LNCAP (cell line): ENCODE measurements at regions not wholly inside any gene's neighbourhood (a gene's known extent, or its start where the extent isn't known, plus 50 kb on each side); places are given as distances from the start of the nearest gene placed in this dataset.

ENCODE experiments used
- TF ChIP-seq, protein P1 (sequence below): fragments of 450-650 bp; IDR thresholded peaks from 2 replicates; pipeline ENCODE4 v1.5.1; 2017; ENCODE audit warnings: mild to moderate bottlenecking

DNA sequence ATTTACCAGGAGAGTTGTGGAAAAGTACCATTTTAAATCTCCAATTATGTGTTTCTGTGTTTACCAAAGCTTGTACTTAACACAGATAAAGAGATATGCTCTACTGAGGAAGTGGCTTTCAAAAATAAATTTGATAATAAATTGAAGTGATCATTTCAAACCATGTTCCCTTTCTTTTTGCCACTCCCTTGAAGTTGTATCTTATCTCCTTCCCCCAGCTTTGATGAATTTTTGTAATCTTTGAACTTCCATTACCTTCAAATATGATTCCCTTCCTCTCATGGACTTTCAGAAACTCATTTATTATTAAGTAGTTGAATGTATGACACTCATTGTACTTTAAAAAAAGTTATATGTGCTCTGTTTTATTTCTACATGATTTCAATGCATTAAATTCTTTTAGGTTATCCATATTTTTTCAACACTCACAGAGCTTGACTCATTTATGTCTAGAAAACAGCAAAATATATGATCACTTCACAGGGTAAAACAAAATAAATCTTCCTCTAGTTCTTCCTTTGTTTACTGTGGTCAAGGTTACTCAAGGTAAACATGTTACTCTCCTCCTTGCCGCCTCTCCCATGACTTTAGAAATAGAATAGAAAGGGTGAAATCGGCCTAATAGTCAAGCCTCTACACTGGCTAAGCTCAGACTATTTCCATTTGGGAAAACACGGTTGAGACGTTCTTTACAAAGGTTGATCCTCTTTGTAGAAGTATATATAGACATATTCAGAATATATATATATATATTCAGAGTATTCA is 251.2 kb upstream of the SPRY2 start:
- TF ChIP-seq, protein P1, sequence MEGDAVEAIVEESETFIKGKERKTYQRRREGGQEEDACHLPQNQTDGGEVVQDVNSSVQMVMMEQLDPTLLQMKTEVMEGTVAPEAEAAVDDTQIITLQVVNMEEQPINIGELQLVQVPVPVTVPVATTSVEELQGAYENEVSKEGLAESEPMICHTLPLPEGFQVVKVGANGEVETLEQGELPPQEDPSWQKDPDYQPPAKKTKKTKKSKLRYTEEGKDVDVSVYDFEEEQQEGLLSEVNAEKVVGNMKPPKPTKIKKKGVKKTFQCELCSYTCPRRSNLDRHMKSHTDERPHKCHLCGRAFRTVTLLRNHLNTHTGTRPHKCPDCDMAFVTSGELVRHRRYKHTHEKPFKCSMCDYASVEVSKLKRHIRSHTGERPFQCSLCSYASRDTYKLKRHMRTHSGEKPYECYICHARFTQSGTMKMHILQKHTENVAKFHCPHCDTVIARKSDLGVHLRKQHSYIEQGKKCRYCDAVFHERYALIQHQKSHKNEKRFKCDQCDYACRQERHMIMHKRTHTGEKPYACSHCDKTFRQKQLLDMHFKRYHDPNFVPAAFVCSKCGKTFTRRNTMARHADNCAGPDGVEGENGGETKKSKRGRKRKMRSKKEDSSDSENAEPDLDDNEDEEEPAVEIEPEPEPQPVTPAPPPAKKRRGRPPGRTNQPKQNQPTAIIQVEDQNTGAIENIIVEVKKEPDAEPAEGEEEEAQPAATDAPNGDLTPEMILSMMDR: no peak

DNA sequence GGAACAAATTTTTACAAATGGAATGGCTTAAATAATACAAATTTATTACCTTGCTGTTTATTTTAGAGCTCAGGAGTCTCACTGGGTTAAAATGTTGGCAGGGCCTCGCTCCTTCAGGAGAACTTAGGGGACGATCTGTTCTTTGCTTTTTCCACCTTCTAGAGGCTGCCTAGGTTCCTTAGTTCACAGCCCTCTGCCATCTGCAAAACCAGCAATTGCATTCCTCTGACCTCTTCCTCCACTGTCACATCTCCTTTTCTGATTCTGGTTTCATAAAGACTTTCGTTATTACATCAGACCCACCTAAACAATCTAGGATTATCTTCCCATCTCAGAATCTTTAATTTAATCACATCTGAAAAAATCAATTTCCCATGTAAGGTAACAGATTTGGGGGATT is 249.6 kb upstream of the SPRY2 start:
- TF ChIP-seq, protein P1: no peak

DNA sequence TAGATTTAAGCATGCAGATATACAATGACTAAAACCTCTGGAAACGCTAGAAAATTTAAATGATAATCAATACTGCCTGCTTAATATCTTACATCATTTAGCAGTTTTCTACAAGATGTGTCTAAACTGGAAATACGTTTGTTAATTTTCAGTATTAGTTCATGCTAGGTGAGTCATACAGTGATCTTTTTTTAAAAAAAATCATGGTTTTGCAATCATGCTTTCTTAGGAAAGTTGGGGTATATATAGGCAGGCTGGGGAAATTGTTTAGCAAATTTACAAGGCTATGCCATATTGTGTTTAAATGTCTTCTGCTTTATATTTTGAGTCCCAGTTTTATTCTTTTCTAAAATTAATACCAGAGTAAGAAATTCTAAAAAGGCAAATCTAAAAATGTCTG is 245.4 kb upstream of the SPRY2 start:
- TF ChIP-seq, protein P1: no peak

DNA sequence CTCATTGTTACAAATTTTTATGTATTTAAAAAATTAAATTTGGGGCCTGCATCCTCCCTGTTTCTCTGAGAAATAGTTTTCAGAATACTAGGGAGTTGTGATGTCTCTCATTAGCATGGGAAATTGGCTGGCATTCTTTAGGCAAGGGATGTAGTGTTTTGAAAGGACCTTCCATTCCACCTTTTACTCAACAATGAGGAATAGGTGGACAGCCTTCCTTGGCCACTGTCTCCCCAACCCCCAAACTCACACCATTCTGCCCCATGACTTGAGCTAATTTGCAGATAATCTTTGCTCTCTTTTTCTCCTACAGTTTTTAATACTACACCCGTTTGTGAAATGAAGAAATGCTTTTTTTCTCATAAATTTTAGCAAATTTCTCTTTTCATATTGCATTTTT is 244.6 kb upstream of the SPRY2 start:
- TF ChIP-seq, protein P1: no peak

DNA sequence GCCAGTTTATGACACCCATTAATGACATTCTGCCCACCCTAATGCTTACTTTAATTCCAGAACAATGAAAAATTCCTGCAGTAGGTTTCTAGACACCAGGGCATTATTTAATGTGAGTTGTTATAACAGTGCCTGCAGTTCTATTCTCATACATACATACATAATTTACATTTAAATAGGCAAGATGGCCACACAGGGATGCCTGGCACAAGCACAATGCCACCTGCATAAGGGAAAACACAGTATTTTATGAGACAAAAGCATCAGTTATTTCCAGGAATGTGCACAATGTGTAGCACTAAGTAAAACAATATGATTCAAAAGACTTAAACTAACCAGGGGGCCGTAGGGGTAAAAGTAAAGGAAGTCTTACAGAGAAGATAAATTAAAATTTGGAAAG is 243.9 kb upstream of the SPRY2 start:
- TF ChIP-seq, protein P1: no peak

DNA sequence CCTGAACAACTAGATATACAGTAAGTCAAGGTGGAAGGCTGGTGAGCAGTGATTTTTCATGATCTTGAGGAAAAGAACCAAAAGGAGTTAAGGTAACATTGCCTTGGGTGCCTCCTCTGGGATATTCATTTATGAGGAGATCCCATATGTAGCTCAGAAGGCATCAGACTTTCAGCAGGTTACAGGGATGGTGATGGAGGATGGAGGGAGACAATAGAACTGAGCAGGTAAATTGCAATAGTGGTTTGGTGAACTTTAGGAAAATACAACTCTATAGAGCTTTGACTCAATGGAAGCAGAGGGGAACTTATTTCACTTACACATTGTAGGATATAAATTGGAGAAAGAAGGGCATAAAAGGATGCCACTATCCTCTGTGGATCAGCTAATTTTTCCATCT is 243.4 kb upstream of the SPRY2 start:
- TF ChIP-seq, protein P1: no peak

DNA sequence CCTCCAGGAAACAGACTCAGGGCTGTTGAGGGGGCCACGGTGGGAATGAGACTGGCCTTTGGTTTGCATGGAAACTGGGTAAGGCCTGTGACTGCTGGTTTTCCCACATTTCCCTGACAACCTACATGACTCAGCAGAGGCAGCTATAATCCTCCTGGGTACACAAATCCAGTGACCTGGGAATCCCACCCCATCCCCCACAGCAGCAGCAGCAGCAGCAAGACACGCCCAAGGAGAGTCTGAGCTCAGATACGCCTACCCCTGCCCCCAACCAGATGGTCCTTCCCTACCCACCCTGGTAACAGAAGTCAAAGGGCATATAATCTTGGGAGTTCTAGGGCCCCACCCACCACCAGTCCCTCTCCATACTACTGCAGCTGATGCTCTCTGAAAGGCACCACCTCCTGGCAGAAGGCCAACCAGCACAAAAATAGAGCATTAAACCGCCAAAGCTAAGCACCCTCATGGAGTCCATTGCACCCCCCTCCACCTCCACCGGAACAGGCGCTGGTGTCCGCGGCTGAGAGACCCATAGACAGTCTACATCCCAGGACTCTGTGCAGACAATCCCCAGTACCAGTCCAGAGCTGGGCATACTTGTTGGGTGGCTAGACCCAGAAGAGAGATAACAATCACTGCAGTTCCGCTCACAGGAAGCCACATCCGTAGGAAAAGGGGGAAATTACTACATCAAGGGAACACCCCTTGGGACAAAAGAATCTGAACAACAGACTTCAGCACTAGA is 237.2 kb upstream of the SPRY2 start:
- TF ChIP-seq, protein P1: no peak
